GM21723 (cell line): ENCODE measurements at regions not wholly inside any gene's neighbourhood (a gene's known extent, or its start where the extent isn't known, plus 50 kb on each side); places are given as distances from the start of the nearest gene placed in this dataset.

Experiments used
- ATAC-seq: cut with Tn5 transposase; IDR thresholded peaks from one replicate; pipeline ENCODE4 v1.9.1; 2021; ENCODE audit warnings: mild to moderate bottlenecking, moderate library complexity; ENCODE audit not compliant: unreplicated experiment

GRCh38 chr1:168391851-168392681 lies 111.4 kb downstream of the TBX19 start:
- ATAC-seq: no peak

GRCh38 chr1:168390271-168390670 lies 109.6 kb downstream of the TBX19 start:
- no peak for ATAC-seq

DNA sequence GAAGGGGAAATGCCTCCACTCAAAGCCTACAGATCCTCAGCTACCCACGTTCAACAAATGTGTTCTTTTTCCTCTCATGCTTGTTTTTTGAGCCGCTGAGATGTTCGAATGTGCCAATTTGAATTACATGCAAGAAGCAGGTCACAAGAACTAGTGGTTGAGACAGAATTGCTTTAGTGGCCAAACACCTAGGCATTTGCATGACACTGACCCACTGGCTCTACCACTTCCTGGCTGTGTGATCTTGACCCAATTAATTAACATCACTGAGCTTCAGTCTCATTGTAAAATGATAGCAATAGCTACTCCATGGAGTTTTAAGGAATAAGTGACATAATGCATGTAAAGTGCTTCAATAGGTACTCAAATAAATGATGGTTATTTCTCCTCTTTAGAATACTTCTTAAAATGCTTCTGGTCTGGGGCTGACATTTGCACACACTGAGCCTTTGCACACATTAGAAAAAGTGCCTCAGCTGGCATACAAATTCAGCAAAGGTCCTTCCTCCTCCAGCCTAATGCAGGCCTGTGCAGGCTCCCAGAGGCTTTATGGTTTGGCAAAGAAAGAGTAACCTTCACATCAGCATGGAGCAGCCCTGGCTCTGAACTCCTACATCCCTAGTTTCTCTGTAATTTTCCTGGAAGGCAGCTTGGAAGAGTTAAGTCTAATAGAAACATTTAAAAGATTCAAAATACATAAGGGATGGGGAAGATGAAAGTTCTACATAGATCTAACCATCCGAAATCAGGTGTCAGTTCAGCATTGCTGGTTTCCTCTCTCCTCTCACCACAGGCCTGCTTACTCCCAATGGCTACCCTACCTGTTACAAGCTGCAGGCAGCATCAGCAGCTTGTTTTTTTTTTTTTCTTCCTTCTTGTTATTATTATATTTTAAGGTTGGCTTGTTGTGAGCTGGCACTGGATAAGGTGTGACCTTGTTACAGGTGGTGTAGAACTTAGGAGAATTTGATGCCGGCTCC lies 107.4 kb downstream of the TBX19 start:
- no peak for ATAC-seq

- no peak for ATAC-seq
Measured at GRCh38 chr1:168386949-168387586, 106.4 kb downstream of the TBX19 start.

GRCh38 chr1:168386492-168386891 lies 105.8 kb downstream of the TBX19 start:
- ATAC-seq: no peak

GRCh38 chr1:168381850-168382249 lies 101.2 kb downstream of the TBX19 start:
- no peak for ATAC-seq

GRCh38 chr1:168380945-168381344 lies 100.3 kb downstream of the TBX19 start:
- ATAC-seq: no peak

DNA sequence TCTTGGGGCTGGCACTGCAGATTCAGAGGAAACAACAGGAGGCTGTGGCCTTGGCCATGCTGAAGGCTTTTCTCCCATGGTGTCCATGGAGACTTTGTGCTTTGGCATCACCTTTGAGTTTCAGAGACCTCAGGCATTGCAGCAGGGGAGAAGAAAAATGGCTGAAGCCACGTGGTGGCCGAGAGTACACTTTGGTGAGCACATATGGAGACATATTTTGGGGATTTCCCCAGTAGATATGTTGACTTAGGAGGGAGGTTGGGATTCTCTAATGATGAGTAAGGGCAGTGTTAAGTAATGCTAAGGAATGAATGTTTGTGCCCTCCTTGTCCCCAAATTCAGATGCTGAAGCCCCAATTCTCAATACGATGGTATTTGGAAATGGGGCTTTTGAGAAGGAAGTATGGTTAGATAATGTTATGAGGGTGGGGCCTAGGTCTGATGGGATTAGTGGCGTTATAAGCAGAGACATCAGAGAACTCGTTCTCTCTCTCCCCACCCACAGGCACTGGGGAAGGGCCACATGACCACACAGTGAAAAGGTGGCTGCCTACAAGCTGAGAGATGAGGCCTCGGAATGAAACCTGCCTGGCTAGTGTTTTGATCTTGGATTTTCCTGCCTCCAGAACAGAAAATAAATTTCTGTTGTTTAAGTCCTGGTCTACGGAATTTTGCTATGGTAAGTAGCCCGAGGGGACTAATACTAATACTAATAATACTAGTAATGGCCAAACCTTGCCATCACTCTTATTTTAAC lies 98.6 kb downstream of the TBX19 start:
- no peak for ATAC-seq

- ATAC-seq: no peak
Measured at GRCh38 chr1:168375566-168376300, 95.1 kb downstream of the TBX19 start.

DNA sequence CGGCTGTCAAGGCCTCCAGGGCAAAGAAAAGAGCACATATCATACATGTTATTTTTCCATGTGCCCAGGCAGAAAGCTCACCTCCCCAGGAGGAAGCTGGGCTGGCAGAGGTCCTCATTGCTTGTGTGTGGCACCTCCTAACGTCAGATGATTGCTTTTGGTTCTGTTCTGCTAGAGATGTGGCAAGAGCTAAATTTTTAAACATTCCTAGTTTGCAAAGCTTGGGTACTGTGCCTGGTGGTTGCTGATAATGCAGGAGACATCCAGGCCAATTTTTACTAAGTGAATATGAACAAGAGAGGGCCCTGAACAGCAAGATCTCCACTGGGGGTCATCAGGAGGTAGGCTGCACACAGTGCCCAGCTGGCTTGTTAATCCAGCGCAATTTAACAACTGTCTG lies 93.9 kb downstream of the TBX19 start:
- ATAC-seq: no peak

DNA sequence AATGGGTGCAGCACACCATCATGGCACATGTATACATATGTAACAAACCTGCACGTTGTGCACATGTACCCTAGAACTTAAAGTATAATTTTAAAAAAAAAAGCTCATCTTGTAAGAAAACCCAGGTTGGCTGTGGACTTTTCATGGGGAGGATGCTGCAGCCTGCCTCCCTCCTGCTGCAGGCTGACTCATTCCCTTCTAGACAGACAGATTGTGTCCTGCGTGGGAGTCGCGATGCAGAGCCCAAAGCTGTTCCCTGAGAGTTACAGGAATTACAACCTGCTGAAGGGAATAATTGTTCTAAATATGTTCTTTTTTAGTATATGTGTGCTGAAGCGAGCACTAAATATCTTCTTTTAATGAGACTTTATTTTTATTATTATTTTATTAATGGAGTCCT lies 93.2 kb downstream of the TBX19 start:
- ATAC-seq: no peak

GRCh38 chr1:168372861-168373371 lies 92.2 kb downstream of the TBX19 start:
- no peak for ATAC-seq

- ATAC-seq: no peak
Measured at GRCh38 chr1:168372307-168372706, 91.6 kb downstream of the TBX19 start.

DNA sequence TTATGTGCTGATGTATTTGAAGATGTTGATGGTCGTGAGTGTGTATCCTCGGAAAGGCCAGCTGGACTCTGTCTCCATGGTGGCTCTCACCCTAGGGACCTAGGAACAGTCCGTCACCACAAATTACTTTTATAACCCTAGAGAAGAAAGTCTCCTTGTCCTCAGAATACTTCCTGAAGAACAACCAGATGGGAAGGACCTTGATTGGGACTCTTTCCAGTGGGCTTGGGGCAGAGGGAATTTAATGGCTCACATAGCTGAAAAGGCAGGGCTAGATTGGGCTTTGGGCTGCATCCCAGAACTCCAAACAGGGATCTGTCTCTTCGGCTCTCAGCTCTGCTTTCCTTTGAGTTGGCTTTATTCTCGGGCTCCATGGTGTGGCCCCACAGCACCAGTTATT lies 90.8 kb downstream of the TBX19 start:
- ATAC-seq: no peak

GRCh38 chr1:168370586-168370985 lies 89.9 kb downstream of the TBX19 start:
- ATAC-seq: no peak

DNA sequence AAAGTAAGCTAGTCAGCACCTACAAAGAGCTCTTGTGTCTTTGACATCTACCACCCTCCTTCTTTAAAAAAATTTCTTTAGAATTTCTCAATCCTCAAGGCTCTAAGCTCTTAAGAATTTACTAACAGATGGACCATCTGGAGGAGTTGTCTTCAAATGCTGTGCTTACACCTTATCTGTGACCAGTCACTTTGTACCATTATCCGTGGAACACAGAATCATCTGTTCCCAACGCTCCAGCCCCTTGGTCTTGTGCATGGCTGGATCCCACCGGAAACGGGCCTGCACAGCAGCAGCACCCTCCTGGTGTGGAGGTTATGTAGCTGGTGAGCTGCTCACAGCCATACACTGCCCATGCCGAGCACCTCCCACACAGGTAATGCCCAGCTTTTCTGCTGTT lies 89.0 kb downstream of the TBX19 start:
- ATAC-seq: no peak

- ATAC-seq: no peak
Measured at GRCh38 chr1:168368131-168368530, 87.5 kb downstream of the TBX19 start.

- no peak for ATAC-seq
Measured at GRCh38 chr1:168365719-168366479, 85.2 kb downstream of the TBX19 start.
